ENCODE measurements at regions not wholly inside any gene's neighbourhood (a gene's known extent, or its start where the extent isn't known, plus 50 kb on each side); places are given as distances from the start of the nearest gene placed in this dataset.

GRCh38 chr7:18151422-18151821 is 123.8 kb upstream of the PRPS1L1 start:
- Histone ChIP-seq H3K27ac (ENCODE audit: extremely low read depth, low read depth, low read length) (no peak overlapping the region), H3K36me3 (ENCODE audit: control insufficient read depth in 2 of 2, insufficient read depth in 1 of 2, low read length in 2 of 2) (no peaks in the 10 kb centered on the region), H3K4me1 (ENCODE audit: control insufficient read depth, insufficient read depth, low read length) (no peaks in the 10 kb centered on the region), H3K4me3 (ENCODE audit: low read depth, low read length) (no peak overlapping the region), H3K9me3 (ENCODE audit: control insufficient read depth, insufficient read depth, low read depth, low read length) (no peaks in the 10 kb centered on the region)
- CTCF ChIA-PET: interaction anchor here (0.6 to 1.6 kb wide), 6 partner anchors 86 to 1065 kb away, joined by 3 to 8 read pairs (median 4); no protein-coding TSS in a partner anchor
- POLR2A ChIA-PET: no interaction called here
- TF ChIP-seq MEIS1 (CRISPR knock-in tag; IDR thresholded peaks at IDR 0.05; ENCODE audit: borderline replicate concordance) (no peak), ZNF416 (tag by site-specific recombination; IDR thresholded peaks at IDR 0.05) (no peak), ZNF16 (tag by site-specific recombination; IDR thresholded peaks at IDR 0.05; ENCODE audit: low read depth) (no peak), ZNF513 (tag by site-specific recombination; IDR thresholded peaks at IDR 0.05) (no peak), ZNF221 (tag by site-specific recombination; IDR thresholded peaks at IDR 0.05; ENCODE audit: borderline replicate concordance) (no peak), ZNF155 (tag by site-specific recombination; IDR thresholded peaks at IDR 0.05) (no peak), ZNF132 (tag by site-specific recombination; IDR thresholded peaks at IDR 0.05; ENCODE audit: borderline replicate concordance) (no peak), ZNF157 (tag by site-specific recombination; IDR thresholded peaks at IDR 0.05) (no peak), ZSCAN18 (tag by site-specific recombination; IDR thresholded peaks at IDR 0.05) (no peak), KLF16 (tag by site-specific recombination; IDR thresholded peaks at IDR 0.05) (no peak), ZNF510 (tag by site-specific recombination; IDR thresholded peaks at IDR 0.05; ENCODE audit: insufficient replicate concordance) (no peak), ZNF600 (tag by site-specific recombination; IDR thresholded peaks at IDR 0.05) (no peak), ZNF10 (tag by site-specific recombination; IDR thresholded peaks at IDR 0.05) (no peak), YY2 (tag by site-specific recombination; IDR thresholded peaks at IDR 0.05) (no peak), ZNF776 (tag by site-specific recombination; IDR thresholded peaks at IDR 0.05; ENCODE audit: borderline replicate concordance) (no peak), ZNF19 (tag by site-specific recombination; IDR thresholded peaks at IDR 0.05; ENCODE audit: low read depth) (no peak), IKZF3 (tag by site-specific recombination; IDR thresholded peaks at IDR 0.05) (no peak), ZNF146 (tag by site-specific recombination; IDR thresholded peaks at IDR 0.05) (no peak), ZNF707 (tag by site-specific recombination; IDR thresholded peaks at IDR 0.05) (no peak)

- no peaks in the 10 kb centered on the region for H3K36me3 ChIP-seq (ENCODE audit: control insufficient read depth in 2 of 2, insufficient read depth in 1 of 2, low read length in 2 of 2)
- H3K27ac ChIP-seq (ENCODE audit: extremely low read depth, low read depth, low read length): no peak overlapping the region
- no peak overlapping the region for H3K4me3 ChIP-seq (ENCODE audit: low read depth, low read length)
- H3K9me3 ChIP-seq (ENCODE audit: control insufficient read depth, insufficient read depth, low read depth, low read length): no peaks in the 10 kb centered on the region
- ChIA-PET CTCF (interaction anchor here (0.6 to 1.6 kb wide), 2 partner anchors 88 to 380 kb away, joined by 3 to 4 read pairs; no protein-coding TSS in a partner anchor), POLR2A (no interaction called here)
- no peaks in the 10 kb centered on the region for H3K4me1 ChIP-seq (ENCODE audit: control insufficient read depth, insufficient read depth, low read length)
- TF ChIP-seq ZNF24 (tag by site-specific recombination; IDR thresholded peaks at IDR 0.05): no peak
- TF ChIP-seq YY1 (tag by site-specific recombination; IDR thresholded peaks at IDR 0.05): no peak
- no peak for TF ChIP-seq MZF1 (tag by site-specific recombination; IDR thresholded peaks at IDR 0.05; ENCODE audit: borderline replicate concordance)
- no peak for TF ChIP-seq ZNF645 (tag by site-specific recombination; IDR thresholded peaks at IDR 0.05)
- no peak for TF ChIP-seq HIC1 (tag by site-specific recombination; IDR thresholded peaks at IDR 0.05)
- no peak for TF ChIP-seq ZNF514 (tag by site-specific recombination; IDR thresholded peaks at IDR 0.05)
- TF ChIP-seq ZNF530 (tag by site-specific recombination; IDR thresholded peaks at IDR 0.05; ENCODE audit: low read depth): no peak
- no peak for TF ChIP-seq OSR2 (tag by site-specific recombination; IDR thresholded peaks at IDR 0.05)
- TF ChIP-seq ZNF146 (tag by site-specific recombination; IDR thresholded peaks at IDR 0.05): no peak
- no peak for TF ChIP-seq GLIS1 (tag by site-specific recombination; IDR thresholded peaks at IDR 0.05)
- no peak for TF ChIP-seq ZNF184 (tag by site-specific recombination; IDR thresholded peaks at IDR 0.05)
These were observed 125.6 kb upstream of the PRPS1L1 start for GRCh38 chr7:18153183-18153748.
